Calu3 (cell line): ENCODE measurements at regions not wholly inside any gene's neighbourhood (a gene's known extent, or its start where the extent isn't known, plus 50 kb on each side); places are given as distances from the start of the nearest gene placed in this dataset.

Experiments used
- BruUV-seq: library from RNA; stranded (reverse); fragments of 400-500 nt; replicated peaks from 2 replicates; lab custom pipeline; 2021; lab: Mats Ljungman, UMichigan
- CTCF ChIA-PET: fragments of 300-600 bp; sonication (Branson Sonifier 250); formaldehyde crosslinking; loops from one replicate; lab custom pipeline; 2022; ENCODE audit warnings: antibody characterized with exemption; lab: Charles Lee
- DNase-seq: peaks from one replicate; pipeline ENCODE4 v3.0.0; 2022
- H3K27ac Mint-ChIP-seq: one replicate; pipeline ENCODE4 v1.8.0; 2022; ENCODE audit warnings: mixed read lengths; ENCODE audit not compliant: unreplicated experiment
- H3K27me3 Mint-ChIP-seq: one replicate; pipeline ENCODE4 v1.8.0; 2022; ENCODE audit warnings: mixed read lengths; ENCODE audit not compliant: unreplicated experiment
- H3K36me3 Mint-ChIP-seq: one replicate; pipeline ENCODE4 v1.8.0; 2022; ENCODE audit warnings: mild to moderate bottlenecking, moderate library complexity, mixed read lengths; ENCODE audit not compliant: insufficient read depth, unreplicated experiment
- H3K4me1 Mint-ChIP-seq: one replicate; pipeline ENCODE4 v1.8.0; 2022; ENCODE audit warnings: mild to moderate bottlenecking, low read depth, mixed read lengths; ENCODE audit not compliant: unreplicated experiment
- H3K4me3 Mint-ChIP-seq: one replicate; pipeline ENCODE4 v1.8.0; 2022; ENCODE audit warnings: mild to moderate bottlenecking, low read depth, moderate library complexity, mixed read lengths; ENCODE audit not compliant: unreplicated experiment
- H3K9me3 Mint-ChIP-seq: one replicate; pipeline ENCODE4 v1.8.0; 2022; ENCODE audit warnings: low read depth, mixed read lengths; ENCODE audit not compliant: unreplicated experiment
- intact Hi-C: fragments of 100-400 bp; cut with micrococcal nuclease; formaldehyde crosslinking; loops from one replicate; pipeline ENCODE4 v1.10.0; 2022; ENCODE audit not compliant: unreplicated experiment
- TF ChIP-seq, protein P1 (sequence below): fragments of 200-600 bp; IDR thresholded peaks from one replicate; pipeline ENCODE4 v1.8.0; 2022; ENCODE audit warnings: antibody characterized with exemption; ENCODE audit not compliant: unreplicated experiment

DNA sequence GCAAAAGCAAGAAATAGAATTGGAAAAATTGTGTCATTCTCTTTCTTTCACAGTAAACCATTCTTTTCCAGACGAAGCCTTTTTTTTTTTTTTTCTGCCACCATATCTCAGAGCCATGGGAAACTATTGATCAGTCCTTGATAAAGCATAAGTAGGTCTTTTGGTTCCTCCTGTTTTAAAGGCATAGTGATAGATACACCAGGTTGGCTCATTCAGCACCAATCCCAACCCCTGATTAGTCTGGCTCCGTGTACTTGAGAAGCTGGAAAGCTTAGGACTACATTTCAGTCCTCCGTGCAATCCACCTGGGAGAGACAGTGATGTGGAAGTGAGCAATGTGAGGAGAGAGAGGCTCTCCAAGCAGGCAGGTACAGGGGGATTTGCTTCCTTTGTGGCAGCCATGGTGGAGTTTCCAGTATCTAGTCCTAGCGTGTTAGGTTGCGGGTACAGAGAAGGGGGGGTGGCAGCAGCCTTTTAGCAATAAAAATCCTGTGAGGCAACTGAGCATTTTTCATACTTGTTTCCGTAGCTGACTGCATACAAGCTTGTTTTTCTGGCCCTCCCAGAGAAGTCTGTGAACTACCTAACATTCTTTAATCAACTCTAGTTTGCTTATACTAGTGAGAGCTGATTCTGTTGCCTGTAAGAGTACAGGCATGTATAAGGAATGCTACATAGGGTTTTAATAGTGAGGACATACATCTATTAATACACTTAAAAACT is 127.4 kb upstream of the CTTNBP2 start:
- Mint-ChIP-seq H3K36me3 (peaks cover 6% of the 10 kb centered on the region), H3K4me3 (no peak overlapping the region), H3K27ac (no peak overlapping the region), H3K27me3 (peaks cover 9% of the 10 kb centered on the region), H3K4me1 (peaks cover 16% of the 10 kb centered on the region), H3K9me3 (no peaks in the 10 kb centered on the region)
- TF ChIP-seq, protein P1, sequence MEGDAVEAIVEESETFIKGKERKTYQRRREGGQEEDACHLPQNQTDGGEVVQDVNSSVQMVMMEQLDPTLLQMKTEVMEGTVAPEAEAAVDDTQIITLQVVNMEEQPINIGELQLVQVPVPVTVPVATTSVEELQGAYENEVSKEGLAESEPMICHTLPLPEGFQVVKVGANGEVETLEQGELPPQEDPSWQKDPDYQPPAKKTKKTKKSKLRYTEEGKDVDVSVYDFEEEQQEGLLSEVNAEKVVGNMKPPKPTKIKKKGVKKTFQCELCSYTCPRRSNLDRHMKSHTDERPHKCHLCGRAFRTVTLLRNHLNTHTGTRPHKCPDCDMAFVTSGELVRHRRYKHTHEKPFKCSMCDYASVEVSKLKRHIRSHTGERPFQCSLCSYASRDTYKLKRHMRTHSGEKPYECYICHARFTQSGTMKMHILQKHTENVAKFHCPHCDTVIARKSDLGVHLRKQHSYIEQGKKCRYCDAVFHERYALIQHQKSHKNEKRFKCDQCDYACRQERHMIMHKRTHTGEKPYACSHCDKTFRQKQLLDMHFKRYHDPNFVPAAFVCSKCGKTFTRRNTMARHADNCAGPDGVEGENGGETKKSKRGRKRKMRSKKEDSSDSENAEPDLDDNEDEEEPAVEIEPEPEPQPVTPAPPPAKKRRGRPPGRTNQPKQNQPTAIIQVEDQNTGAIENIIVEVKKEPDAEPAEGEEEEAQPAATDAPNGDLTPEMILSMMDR, result no peak
- DNase-seq, result no peak
- CTCF ChIA-PET, result no interaction called here
- intact Hi-C loops, result no loop called here
- no TSS peak for BruUV-seq

DNA sequence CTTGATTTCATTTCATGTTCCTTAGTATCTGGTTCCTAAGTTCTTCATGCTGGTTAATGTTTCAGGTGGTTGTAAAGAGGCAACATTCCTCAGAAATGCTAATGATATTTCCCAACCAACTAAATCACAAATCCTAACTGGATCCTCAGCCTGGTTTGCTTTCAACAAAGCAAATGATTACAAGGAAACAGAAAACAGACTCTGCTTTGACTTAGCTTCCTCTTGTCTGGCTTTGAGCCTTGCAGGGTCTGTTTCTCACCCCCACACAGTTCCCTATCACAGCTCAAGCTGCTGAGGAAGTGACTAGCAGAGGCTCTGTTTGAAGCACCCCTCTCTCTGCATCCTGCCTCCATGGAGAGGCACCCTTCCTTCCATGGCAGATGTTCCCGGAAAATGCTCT is 130.2 kb upstream of the CTTNBP2 start:
- TF ChIP-seq, protein P1, result no peak
- DNase-seq, result no peak
- Mint-ChIP-seq H3K9me3 (no peaks in the 10 kb centered on the region), H3K4me1 (peaks cover 4% of the 10 kb centered on the region), H3K27ac (no peak overlapping the region), H3K4me3 (no peak overlapping the region), H3K27me3 (peaks cover 15% of the 10 kb centered on the region), H3K36me3 (no peaks in the 10 kb centered on the region)
- BruUV-seq, result no TSS peak
- CTCF ChIA-PET, result no interaction called here
- intact Hi-C loops, result no loop called here

- TF ChIP-seq, protein P1, result no peak
- Mint-ChIP-seq H3K27me3 (peaks cover 15% of the 10 kb centered on the region), H3K4me3 (no peak overlapping the region), H3K36me3 (no peaks in the 10 kb centered on the region), H3K9me3 (no peaks in the 10 kb centered on the region), H3K27ac (no peak overlapping the region), H3K4me1 (no peaks in the 10 kb centered on the region)
- intact Hi-C loops, result no loop called here
- BruUV-seq, result no TSS peak
- CTCF ChIA-PET, result no interaction called here
- DNase-seq, result no peak
Observed at GRCh38 chr7:118005026-118005425, 131.8 kb upstream of the CTTNBP2 start.

DNA sequence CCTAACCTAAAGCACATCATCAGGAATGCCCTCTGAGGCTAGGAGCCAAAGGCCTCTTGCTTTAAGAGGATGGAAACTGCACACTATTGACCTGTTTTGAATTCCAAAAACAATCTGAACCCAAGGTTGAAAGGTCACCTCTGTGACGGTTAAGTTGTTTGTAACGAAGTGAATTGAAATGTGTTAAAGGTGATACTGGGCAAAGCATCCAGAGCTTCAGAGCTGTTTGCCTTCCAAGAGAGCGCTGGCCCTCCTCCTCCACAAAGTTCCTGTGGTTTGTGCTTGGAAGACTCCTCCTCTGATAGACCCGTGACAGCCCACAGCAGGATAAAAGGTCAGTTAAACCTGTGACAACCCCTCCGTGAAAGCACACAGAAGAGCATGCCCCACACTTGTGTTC is 133.7 kb upstream of the CTTNBP2 start:
- CTCF ChIA-PET, result interaction anchor here (0.6 kb wide), 1 partner anchor 866 kb away, joined by 3 read pairs; no protein-coding TSS in a partner anchor
- BruUV-seq, result no TSS peak
- peaks cover 15% of the 10 kb centered on the region for H3K27me3 Mint-ChIP-seq
- H3K4me3 Mint-ChIP-seq, result no peak overlapping the region
- H3K27ac Mint-ChIP-seq, result no peak overlapping the region
- DNase-seq, result no peak
- no peaks in the 10 kb centered on the region for H3K36me3 Mint-ChIP-seq
- TF ChIP-seq, protein P1, result no peak
- intact Hi-C loops, result no loop called here
- no peaks in the 10 kb centered on the region for H3K9me3 Mint-ChIP-seq
- H3K4me1 Mint-ChIP-seq, result no peaks in the 10 kb centered on the region
